Midbrain (tissue), 1 donor: ENCODE measurements at regions not wholly inside any gene's neighbourhood (a gene's known extent, or its start where the extent isn't known, plus 50 kb on each side); places are given as distances from the start of the nearest gene placed in this dataset.
"Not testable (repeated sequence)": the region's sequence is repeated elsewhere in the genome, so short reads cannot be mapped to it uniquely, and the experiment has no call there.

Experiments used
- DNase-seq: peaks from one replicate; lab custom pipeline; 2025; lab: John Stamatoyannopoulos, UW

- no peak for DNase-seq
These were observed 344.3 kb downstream of the MATN1 start for GRCh38 chr1:30378991-30379581.

- DNase-seq = no peak
These were observed 345.3 kb downstream of the MATN1 start for GRCh38 chr1:30378003-30378596.

GRCh38 chr1:30377230-30378002 is 346.0 kb downstream of the MATN1 start:
- no peak for DNase-seq

GRCh38 chr1:30376054-30376697 is 347.2 kb downstream of the MATN1 start:
- DNase-seq = no peak

- DNase-seq = no peak
These were observed 348.2 kb downstream of the MATN1 start for GRCh38 chr1:30375156-30375555.

GRCh38 chr1:30374400-30375070 is 348.9 kb downstream of the MATN1 start:
- no peak for DNase-seq

GRCh38 chr1:30373471-30374399 is 349.6 kb downstream of the MATN1 start:
- no peak for DNase-seq

- no peak for DNase-seq
These were observed 350.5 kb downstream of the MATN1 start for GRCh38 chr1:30372792-30373433.

GRCh38 chr1:30371888-30372791 is 351.2 kb downstream of the MATN1 start:
- no peak for DNase-seq

GRCh38 chr1:30371179-30371788 is 352.1 kb downstream of the MATN1 start:
- DNase-seq = no peak

GRCh38 chr1:30368651-30369240 is 354.6 kb downstream of the MATN1 start:
- DNase-seq = no peak

- DNase-seq = no peak
These were observed 356.5 kb downstream of the MATN1 start for GRCh38 chr1:30366911-30367310.

- no peak for DNase-seq
These were observed 357.2 kb downstream of the MATN1 start for GRCh38 chr1:30366199-30366598.

- no peak for DNase-seq
These were observed 357.8 kb downstream of the MATN1 start for GRCh38 chr1:30365596-30365995.

- no peak for DNase-seq
These were observed 360.4 kb downstream of the MATN1 start for GRCh38 chr1:30363031-30363430.

GRCh38 chr1:30362603-30362990 is 360.8 kb downstream of the MATN1 start:
- no peak for DNase-seq

GRCh38 chr1:30361890-30362602 is 361.3 kb downstream of the MATN1 start:
- DNase-seq = not testable (repeated sequence)

GRCh38 chr1:30360753-30361152 is 362.6 kb downstream of the MATN1 start:
- DNase-seq = no peak
